HEK293T (cell line): ENCODE measurements at regions not wholly inside any gene's neighbourhood (a gene's known extent, or its start where the extent isn't known, plus 50 kb on each side); places are given as distances from the start of the nearest gene placed in this dataset.

Experiments used
- ARNT ChIP-seq: fragments of 450-650 bp; IDR thresholded peaks from 2 replicates; pipeline ENCODE4 v1.6.1; 2017; ENCODE audit warnings: mild to moderate bottlenecking
- BHLHE40 ChIP-seq: fragments of 450-650 bp; IDR thresholded peaks from 2 replicates; pipeline ENCODE4 v1.6.1; 2016; ENCODE audit warnings: mild to moderate bottlenecking, moderate library complexity, borderline replicate concordance
- ELF4 ChIP-seq: fragments of 450-650 bp; IDR thresholded peaks from 2 replicates; pipeline ENCODE4 v1.6.1; 2017; ENCODE audit warnings: antibody characterized with exemption
- FOXA1 ChIP-seq: fragments of 450-650 bp; IDR thresholded peaks from 2 replicates; pipeline ENCODE4 v1.6.1; 2016; ENCODE audit warnings: mild to moderate bottlenecking
- FOXM1 ChIP-seq: fragments of 450-650 bp; IDR thresholded peaks from 2 replicates; pipeline ENCODE4 v1.6.1; 2017; ENCODE audit warnings: mild to moderate bottlenecking, borderline replicate concordance
- HDGF ChIP-seq: fragments of 450-650 bp; IDR thresholded peaks from 2 replicates; pipeline ENCODE4 v1.6.1; 2017; ENCODE audit warnings: antibody characterized with exemption, borderline replicate concordance
- L3MBTL2 ChIP-seq: fragments of 450-650 bp; conservative IDR thresholded peaks from 2 replicates; pipeline ENCODE4 v1.6.1; 2016; ENCODE audit warnings: mild to moderate bottlenecking
- LEF1 ChIP-seq: fragments of 450-650 bp; IDR thresholded peaks from 2 replicates; pipeline ENCODE4 v1.6.1; 2017; ENCODE audit warnings: mild to moderate bottlenecking, borderline replicate concordance
- NFRKB ChIP-seq: fragments of 450-650 bp; IDR thresholded peaks from 2 replicates; pipeline ENCODE4 v1.6.1; 2016; ENCODE audit warnings: mild to moderate bottlenecking, moderate library complexity
- SP1 ChIP-seq: fragments of 450-650 bp; IDR thresholded peaks from 2 replicates; pipeline ENCODE4 v1.6.1; 2017
- TARDBP ChIP-seq: fragments of 450-650 bp; IDR thresholded peaks from 2 replicates; pipeline ENCODE4 v1.6.1; 2016
- TF ChIP-seq, protein P1 (sequence below): fragments of 450-650 bp; IDR thresholded peaks from 2 replicates; pipeline ENCODE4 v1.6.1; 2016

- no peak for TF ChIP-seq BHLHE40
- no peak for TF ChIP-seq LEF1
- no peak for TF ChIP-seq ELF4
- TF ChIP-seq TARDBP = no peak
- TF ChIP-seq FOXM1 = no peak
- TF ChIP-seq FOXA1 = no peak
- no peak for TF ChIP-seq SP1
- no peak for TF ChIP-seq NFRKB
- TF ChIP-seq ARNT = no peak
- TF ChIP-seq HDGF = no peak
- TF ChIP-seq L3MBTL2 = no peak
- TF ChIP-seq, protein P1, sequence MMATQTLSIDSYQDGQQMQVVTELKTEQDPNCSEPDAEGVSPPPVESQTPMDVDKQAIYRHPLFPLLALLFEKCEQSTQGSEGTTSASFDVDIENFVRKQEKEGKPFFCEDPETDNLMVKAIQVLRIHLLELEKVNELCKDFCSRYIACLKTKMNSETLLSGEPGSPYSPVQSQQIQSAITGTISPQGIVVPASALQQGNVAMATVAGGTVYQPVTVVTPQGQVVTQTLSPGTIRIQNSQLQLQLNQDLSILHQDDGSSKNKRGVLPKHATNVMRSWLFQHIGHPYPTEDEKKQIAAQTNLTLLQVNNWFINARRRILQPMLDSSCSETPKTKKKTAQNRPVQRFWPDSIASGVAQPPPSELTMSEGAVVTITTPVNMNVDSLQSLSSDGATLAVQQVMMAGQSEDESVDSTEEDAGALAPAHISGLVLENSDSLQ = no peak
Observed at GRCh38 chr5:66472010-66472409, 124.2 kb upstream of the MAST4 start.
